ENCODE measurements at regions not wholly inside any gene's neighbourhood (a gene's known extent, or its start where the extent isn't known, plus 50 kb on each side); places are given as distances from the start of the nearest gene placed in this dataset.
A peak's percentile ranks its signal among the peaks of the same experiment; 100 is the strongest.
"Not testable (repeated sequence)": the region's sequence is repeated elsewhere in the genome, so short reads cannot be mapped to it uniquely, and the experiment has no call there.

DNA sequence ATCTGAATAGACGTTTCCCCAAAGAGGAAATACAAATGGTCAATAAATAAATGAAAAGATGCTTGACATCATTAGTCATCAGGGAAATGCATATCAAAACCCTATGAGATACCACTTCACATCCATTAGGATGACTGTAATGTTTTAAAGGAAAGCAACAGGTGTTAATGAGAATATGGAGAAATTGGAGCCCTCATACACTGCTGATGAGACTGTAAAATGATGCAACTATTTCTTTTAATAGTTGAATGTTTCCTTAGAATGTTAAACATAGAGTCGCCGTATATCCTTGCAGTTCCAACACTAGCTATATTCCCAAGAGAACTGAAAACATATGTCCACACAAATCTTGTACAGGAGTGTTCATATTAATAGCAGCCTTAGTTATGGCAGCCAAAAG, 133.2 kb downstream of the SLC38A4 start:
- Histone ChIP-seq H3K36me3 (no peaks in the 10 kb centered on the region), H3K27me3 (no peaks in the 10 kb centered on the region), H3K9me3 (no peaks in the 10 kb centered on the region), H3K4me1 (peaks cover 17 to 19% of the 10 kb centered on the region in 2 donors), H3K4me3 (no peak overlapping the region), H3K27ac (peak overlapping the region; percentile 30 to 67 (median 60))
- DNase-seq (no peak), ATAC-seq (peak; percentile 73 to 76)
- TF ChIP-seq POLR2A (IDR thresholded peaks at IDR 0.05), result no peak
- intact Hi-C loops (cut with DNase I; ENCODE audit: low total_unique reads) (no loop called here), in situ Hi-C loops (cut with MboI; ENCODE audit: low sequenced_read_pairs in 4 of 4) (loop anchor here in 1 of 4 donors (25.0 kb wide), 1 partner anchor 705 kb away; the partner anchor contains the start of gene SCAF11)

DNA sequence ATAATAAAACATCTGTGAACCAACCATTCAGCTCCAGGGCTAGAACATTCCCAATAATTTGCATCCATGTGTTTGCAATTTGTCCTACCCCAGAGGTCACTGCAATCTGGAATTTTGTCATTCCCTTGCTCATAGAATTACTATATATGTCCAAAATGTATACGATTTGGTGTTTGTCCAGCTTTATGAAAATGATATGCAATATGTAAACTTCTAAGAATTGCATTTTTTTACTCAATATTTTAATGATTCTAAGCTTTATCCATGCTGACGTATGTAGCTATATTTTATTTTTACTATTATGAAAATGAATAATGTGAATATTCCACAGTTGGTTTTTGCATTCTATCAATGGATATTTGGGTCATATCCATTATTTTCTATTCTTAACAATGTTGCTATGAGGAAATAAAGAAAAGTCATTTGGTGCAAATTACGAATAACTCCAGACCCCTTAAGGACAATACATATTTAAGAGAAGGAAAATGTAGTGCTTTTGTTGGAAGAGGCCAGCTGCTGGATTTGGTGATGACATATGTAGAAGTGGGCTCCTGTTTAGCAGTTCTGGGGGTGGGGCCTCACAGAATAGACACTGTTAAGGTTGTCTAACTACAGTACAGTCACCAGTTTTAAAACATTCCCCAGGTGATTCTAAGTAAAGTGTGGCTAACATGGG, 139.4 kb downstream of the SLC38A4 start:
- no peak for TF ChIP-seq POLR2A (IDR thresholded peaks at IDR 0.05)
- TF ChIP-seq, protein P1, sequence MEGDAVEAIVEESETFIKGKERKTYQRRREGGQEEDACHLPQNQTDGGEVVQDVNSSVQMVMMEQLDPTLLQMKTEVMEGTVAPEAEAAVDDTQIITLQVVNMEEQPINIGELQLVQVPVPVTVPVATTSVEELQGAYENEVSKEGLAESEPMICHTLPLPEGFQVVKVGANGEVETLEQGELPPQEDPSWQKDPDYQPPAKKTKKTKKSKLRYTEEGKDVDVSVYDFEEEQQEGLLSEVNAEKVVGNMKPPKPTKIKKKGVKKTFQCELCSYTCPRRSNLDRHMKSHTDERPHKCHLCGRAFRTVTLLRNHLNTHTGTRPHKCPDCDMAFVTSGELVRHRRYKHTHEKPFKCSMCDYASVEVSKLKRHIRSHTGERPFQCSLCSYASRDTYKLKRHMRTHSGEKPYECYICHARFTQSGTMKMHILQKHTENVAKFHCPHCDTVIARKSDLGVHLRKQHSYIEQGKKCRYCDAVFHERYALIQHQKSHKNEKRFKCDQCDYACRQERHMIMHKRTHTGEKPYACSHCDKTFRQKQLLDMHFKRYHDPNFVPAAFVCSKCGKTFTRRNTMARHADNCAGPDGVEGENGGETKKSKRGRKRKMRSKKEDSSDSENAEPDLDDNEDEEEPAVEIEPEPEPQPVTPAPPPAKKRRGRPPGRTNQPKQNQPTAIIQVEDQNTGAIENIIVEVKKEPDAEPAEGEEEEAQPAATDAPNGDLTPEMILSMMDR (IDR thresholded peaks at IDR 0.05 in 4 of 5, conservative IDR thresholded peaks at IDR 0.05 in 1 of 5), result no peak
- intact Hi-C loops (cut with DNase I; ENCODE audit: low total_unique reads), result no loop called here

DNA sequence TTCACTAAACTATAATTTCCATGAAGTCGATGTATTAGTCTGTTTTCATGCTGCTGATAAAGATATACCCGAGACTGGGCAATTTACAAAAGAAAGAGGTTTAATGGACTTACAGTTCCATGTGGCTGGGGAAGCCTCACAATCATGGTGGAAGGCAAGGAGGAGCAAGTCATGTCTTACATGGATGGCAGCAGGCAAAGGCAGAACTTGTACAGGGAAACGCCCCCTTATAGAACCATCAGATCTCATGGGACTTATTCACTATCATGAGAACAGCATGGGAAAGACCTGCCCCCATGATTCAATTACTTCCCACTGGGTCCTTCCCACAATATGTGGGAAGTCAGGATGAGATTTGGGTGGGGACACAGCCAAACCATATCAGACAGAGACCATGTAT, 141.6 kb downstream of the SLC38A4 start:
- H3K27ac ChIP-seq; H3K27me3 ChIP-seq; H3K36me3 ChIP-seq; H3K4me3 ChIP-seq; intact Hi-C loops (cut with DNase I; ENCODE audit: low total_unique reads); H3K9me3 ChIP-seq; ATAC-seq; DNase-seq: not testable (repeated sequence)
- H3K4me1 ChIP-seq, result peaks cover 12 to 14% of the 10 kb centered on the region in 2 donors
- in situ Hi-C loops (cut with MboI; ENCODE audit: low sequenced_read_pairs in 4 of 4), result loop anchor here in 1 of 4 donors (25.0 kb wide), 1 partner anchor 697 kb away; the partner anchor contains the start of gene SCAF11

More for the DNA sequence above, 139.4 kb downstream of the SLC38A4 start:
- ATAC-seq (no peak), DNase-seq (no peak)
- in situ Hi-C loops (cut with MboI; ENCODE audit: low sequenced_read_pairs in 4 of 4), result loop anchor here in 1 of 4 donors (25.0 kb wide), 1 partner anchor 699 kb away; the partner anchor contains the start of gene SCAF11
- H3K27ac ChIP-seq, result no peak overlapping the region
- no peaks in the 10 kb centered on the region for H3K4me1 ChIP-seq
- no peaks in the 10 kb centered on the region for H3K36me3 ChIP-seq
- no peaks in the 10 kb centered on the region for H3K27me3 ChIP-seq
- no peak overlapping the region for H3K4me3 ChIP-seq
- H3K9me3 ChIP-seq, result no peaks in the 10 kb centered on the region

DNA sequence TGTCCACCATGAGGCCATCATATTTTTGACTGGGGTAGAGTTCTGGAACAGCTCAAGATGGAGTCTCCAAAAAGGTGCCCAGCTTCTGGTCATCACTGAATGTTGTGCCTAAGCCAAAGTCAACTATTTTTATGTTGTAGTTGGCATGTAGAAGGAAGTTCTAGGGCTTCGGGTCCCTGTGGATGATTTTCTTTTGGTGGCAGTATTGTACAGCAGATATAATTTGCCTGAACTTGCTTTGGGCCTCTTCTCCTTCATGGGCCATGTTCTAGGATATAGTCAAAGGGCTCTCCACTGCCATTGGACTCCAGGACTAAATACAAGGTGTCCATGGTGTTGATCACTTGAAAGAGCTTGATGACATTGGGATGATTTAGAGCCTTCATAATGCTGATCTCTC, 143.6 kb downstream of the SLC38A4 start:
- in situ Hi-C loops (cut with MboI; ENCODE audit: low sequenced_read_pairs in 4 of 4) (loop anchor here in 1 of 4 donors (25.0 kb wide), 1 partner anchor 695 kb away; the partner anchor contains the start of gene SCAF11), intact Hi-C loops (cut with DNase I; ENCODE audit: low total_unique reads) (no loop called here)

DNA sequence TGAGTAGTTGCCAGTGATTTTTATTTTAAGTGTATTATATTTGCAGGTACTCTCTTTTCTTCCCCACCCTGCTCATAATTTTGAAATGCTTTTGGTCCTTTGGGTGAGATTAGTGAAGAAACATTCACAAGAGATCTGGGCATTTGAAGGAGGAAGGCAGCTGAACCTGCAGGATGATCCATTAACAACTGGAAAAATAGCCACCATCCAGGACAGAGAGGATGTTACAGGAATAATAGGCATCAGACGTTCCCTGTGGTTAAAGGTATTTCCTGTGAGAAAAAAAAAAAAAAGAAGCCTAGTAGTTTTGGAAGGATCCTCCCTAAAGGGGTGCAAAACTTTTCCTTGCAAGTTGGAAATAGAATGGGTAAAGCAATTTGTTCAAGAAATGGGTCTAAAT, 145.3 kb downstream of the SLC38A4 start:
- Histone ChIP-seq H3K27me3 (no peaks in the 10 kb centered on the region), H3K9me3 (no peaks in the 10 kb centered on the region), H3K27ac (no peak overlapping the region), H3K36me3 (no peaks in the 10 kb centered on the region), H3K4me1 (peaks cover 27% of the 10 kb centered on the region in 2 donors), H3K4me3 (no peak overlapping the region)
- ATAC-seq (no peak), DNase-seq (no peak)
- intact Hi-C loops (cut with DNase I; ENCODE audit: low total_unique reads), result no loop called here
- TF ChIP-seq, protein P1 (IDR thresholded peaks at IDR 0.05 in 4 of 5, conservative IDR thresholded peaks at IDR 0.05 in 1 of 5), result no peak
- no peak for TF ChIP-seq POLR2A (IDR thresholded peaks at IDR 0.05)
- in situ Hi-C loops (cut with MboI; ENCODE audit: low sequenced_read_pairs in 4 of 4), result loop anchor here in 1 of 4 donors (25.0 kb wide), 1 partner anchor 693 kb away; the partner anchor contains the start of gene SCAF11

More for the DNA sequence above, 143.6 kb downstream of the SLC38A4 start:
- TF ChIP-seq POLR2A (IDR thresholded peaks at IDR 0.05), result no peak
- TF ChIP-seq, protein P1 (IDR thresholded peaks at IDR 0.05 in 4 of 5, conservative IDR thresholded peaks at IDR 0.05 in 1 of 5), result no peak
- no peak overlapping the region for H3K4me3 ChIP-seq
- no peak overlapping the region for H3K27ac ChIP-seq
- H3K27me3 ChIP-seq, result no peaks in the 10 kb centered on the region
- peak in 1 of 2 donors; percentile 6 for ATAC-seq
- DNase-seq, result no peak
- H3K4me1 ChIP-seq, result peaks cover 24% of the 10 kb centered on the region in 2 donors
- no peaks in the 10 kb centered on the region for H3K9me3 ChIP-seq
- no peaks in the 10 kb centered on the region for H3K36me3 ChIP-seq
